ENCODE measurements at regions not wholly inside any gene's neighbourhood (a gene's known extent, or its start where the extent isn't known, plus 50 kb on each side); places are given as distances from the start of the nearest gene placed in this dataset.

DNA sequence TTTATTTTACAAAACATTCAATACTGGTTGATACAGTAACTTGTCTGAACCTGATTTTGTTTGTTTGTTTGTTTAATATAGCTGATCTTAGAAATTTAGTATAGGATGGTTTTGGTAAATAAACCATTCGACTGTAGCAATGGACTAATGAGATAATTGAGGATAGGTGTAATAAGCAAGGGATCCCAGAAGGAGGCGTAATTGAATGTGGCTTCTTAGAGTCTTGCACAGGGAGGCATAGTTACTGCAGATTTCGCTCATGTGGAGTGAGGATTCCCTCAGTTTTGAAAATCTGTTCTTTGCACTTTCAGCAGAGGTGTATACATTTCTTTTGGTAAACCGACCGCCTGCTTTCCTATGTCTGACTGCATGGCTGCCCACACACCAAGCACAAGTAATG lies 709.6 kb downstream of the SOCS6 start:
- intact Hi-C loops (cut with DNase I), result no loop called here
- TF ChIP-seq, protein P1, sequence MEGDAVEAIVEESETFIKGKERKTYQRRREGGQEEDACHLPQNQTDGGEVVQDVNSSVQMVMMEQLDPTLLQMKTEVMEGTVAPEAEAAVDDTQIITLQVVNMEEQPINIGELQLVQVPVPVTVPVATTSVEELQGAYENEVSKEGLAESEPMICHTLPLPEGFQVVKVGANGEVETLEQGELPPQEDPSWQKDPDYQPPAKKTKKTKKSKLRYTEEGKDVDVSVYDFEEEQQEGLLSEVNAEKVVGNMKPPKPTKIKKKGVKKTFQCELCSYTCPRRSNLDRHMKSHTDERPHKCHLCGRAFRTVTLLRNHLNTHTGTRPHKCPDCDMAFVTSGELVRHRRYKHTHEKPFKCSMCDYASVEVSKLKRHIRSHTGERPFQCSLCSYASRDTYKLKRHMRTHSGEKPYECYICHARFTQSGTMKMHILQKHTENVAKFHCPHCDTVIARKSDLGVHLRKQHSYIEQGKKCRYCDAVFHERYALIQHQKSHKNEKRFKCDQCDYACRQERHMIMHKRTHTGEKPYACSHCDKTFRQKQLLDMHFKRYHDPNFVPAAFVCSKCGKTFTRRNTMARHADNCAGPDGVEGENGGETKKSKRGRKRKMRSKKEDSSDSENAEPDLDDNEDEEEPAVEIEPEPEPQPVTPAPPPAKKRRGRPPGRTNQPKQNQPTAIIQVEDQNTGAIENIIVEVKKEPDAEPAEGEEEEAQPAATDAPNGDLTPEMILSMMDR (IDR thresholded peaks at IDR 0.05), result no peak
- no peak overlapping the region for H3K27ac ChIP-seq

DNA sequence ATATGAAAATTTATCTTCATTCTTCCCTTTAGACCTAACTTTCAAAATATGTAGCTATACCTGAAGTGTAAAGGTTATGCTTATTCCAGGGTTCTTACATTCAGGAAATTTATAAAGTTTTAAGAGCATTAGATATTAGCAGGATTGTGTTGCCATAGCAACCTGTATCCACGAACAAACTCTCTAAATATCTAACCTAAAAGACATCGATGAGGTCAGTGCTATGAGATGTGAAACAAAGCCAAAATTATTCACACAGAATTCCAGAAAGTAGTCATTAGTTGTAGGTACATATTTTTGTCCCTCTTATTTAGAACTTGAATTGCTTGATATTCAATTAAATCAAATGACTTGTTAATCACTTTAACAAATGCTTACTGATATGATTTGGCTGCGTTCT lies 705.3 kb downstream of the SOCS6 start:
- TF ChIP-seq, protein P1 (IDR thresholded peaks at IDR 0.05), result no peak
- Histone ChIP-seq H3K27me3 (no peaks in the 10 kb centered on the region), H3K4me1 (no peaks in the 10 kb centered on the region), H3K27ac (no peak overlapping the region), H3K36me3 (no peaks in the 10 kb centered on the region), H3K4me3 (no peak overlapping the region), H3K9me3 (peaks cover 0 to 2% of the 10 kb centered on the region in 2 donors)
- intact Hi-C loops (cut with DNase I), result no loop called here
- DNase-seq (no peak), ATAC-seq (no peak)

More for the DNA sequence above, 709.6 kb downstream of the SOCS6 start:
- Histone ChIP-seq H3K9me3 (peaks cover 0 to 2% of the 10 kb centered on the region in 2 donors), H3K27me3 (no peaks in the 10 kb centered on the region), H3K4me1 (no peaks in the 10 kb centered on the region), H3K36me3 (no peaks in the 10 kb centered on the region), H3K4me3 (no peak overlapping the region)
- ATAC-seq, result no peak
- no peak for DNase-seq

DNA sequence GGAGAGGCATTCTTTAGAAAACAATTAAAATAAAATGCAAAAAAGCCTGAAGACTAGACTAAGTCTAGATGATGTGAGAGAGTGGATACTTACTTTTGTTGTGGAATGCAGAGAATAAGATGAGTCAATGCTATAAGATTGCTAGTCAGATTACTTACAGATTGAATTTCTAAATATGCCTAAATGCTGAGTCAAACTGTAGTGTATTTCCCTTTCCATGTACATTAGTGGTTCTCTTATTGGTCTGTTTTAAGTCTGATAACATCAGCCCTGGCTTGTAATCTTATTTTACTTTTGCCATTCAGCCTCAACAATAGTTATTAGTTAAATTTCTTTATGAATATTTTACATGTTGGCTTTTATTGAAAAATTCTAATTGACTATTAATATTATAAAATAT lies 702.7 kb downstream of the SOCS6 start:
- TF ChIP-seq, protein P1 (IDR thresholded peaks at IDR 0.05), result no peak
- Histone ChIP-seq H3K4me3 (no peak overlapping the region), H3K27ac (no peak overlapping the region), H3K9me3 (peaks cover 0 to 17% of the 10 kb centered on the region in 2 donors), H3K27me3 (no peaks in the 10 kb centered on the region), H3K4me1 (no peaks in the 10 kb centered on the region), H3K36me3 (no peaks in the 10 kb centered on the region)
- ATAC-seq (no peak), DNase-seq (no peak)
- intact Hi-C loops (cut with DNase I), result no loop called here

DNA sequence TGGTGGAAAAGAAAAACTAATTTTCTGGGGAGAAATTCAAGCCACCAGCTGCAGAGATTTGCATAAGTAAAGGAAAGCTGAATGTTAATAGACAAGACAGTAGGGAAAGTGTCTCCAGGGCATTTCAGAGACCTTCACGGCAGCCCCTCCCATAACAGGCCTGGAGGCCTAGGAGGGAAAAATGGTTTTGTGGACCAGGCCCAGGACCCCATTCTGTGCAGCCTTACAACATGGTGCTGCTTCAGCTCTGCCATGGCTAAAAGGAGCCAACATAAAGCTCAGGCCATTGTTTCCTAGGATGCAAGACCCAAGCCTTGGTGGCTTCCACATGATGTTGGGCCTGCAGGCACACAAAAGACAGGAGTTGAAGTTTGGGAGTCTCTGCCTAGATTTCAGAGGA lies 697.1 kb downstream of the SOCS6 start:
- Histone ChIP-seq H3K27ac (no peak overlapping the region), H3K36me3 (no peaks in the 10 kb centered on the region), H3K4me1 (no peaks in the 10 kb centered on the region), H3K27me3 (no peaks in the 10 kb centered on the region), H3K9me3 (peaks cover 0 to 31% of the 10 kb centered on the region in 2 donors), H3K4me3 (no peak overlapping the region)
- TF ChIP-seq, protein P1 (IDR thresholded peaks at IDR 0.05), result no peak
- intact Hi-C loops (cut with DNase I), result no loop called here
- no peak for ATAC-seq
- no peak for DNase-seq

DNA sequence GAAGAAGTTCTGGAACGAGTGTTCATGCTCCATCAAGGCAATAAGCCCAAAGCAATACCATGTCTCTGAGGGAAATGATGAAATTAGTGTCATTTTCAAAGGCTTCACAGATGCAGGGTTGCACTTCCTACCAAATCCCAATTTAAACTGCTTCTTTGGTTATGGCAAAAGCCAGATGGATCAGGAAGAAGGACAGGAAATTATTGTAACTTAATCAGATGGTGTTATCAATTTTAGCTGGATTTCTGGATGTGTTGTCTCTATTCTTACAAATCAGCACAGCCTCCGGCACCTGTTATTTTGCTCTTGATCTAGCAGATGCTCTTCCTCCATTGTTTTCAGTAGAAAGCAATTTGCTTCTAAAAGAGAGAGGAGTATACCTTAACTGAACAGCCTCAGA lies 693.4 kb downstream of the SOCS6 start:
- peaks cover 0 to 24% of the 10 kb centered on the region in 2 donors for H3K9me3 ChIP-seq
- H3K4me3 ChIP-seq, result no peak overlapping the region
- intact Hi-C loops (cut with DNase I), result no loop called here
- TF ChIP-seq, protein P1 (IDR thresholded peaks at IDR 0.05), result no peak
- H3K27me3 ChIP-seq, result no peaks in the 10 kb centered on the region
- ATAC-seq, result no peak
- DNase-seq, result no peak
- H3K36me3 ChIP-seq, result no peaks in the 10 kb centered on the region
- H3K27ac ChIP-seq, result no peak overlapping the region
- H3K4me1 ChIP-seq, result no peaks in the 10 kb centered on the region

All from left lung (tissue), 4 donors.